ENCODE measurements at regions not wholly inside any gene's neighbourhood (a gene's known extent, or its start where the extent isn't known, plus 50 kb on each side); places are given as distances from the start of the nearest gene placed in this dataset.
"Not testable (repeated sequence)": the region's sequence is repeated elsewhere in the genome, so short reads cannot be mapped to it uniquely, and the experiment has no call there.

- Histone ChIP-seq H3K36me3 (no peaks in the 10 kb centered on the region), H3K4me1 (ENCODE audit: low read depth) (no peaks in the 10 kb centered on the region), H3K9me3 (ENCODE audit: low read depth) (no peaks in the 10 kb centered on the region), H3K27ac (no peak overlapping the region), H3K27me3 (no peaks in the 10 kb centered on the region), H3K4me3 (no peak overlapping the region)
- no peak for DNase-seq (ENCODE audit: low read depth in 1 of 2, low spot score in 1 of 2)
- no peak for TF ChIP-seq CTCF (IDR thresholded peaks at IDR 0.05; ENCODE audit: low read depth, low read length)
These were observed 138.1 kb upstream of the RAG2 start for GRCh38 chr11:36736103-36736502.

- not testable (repeated sequence) for H3K4me1 ChIP-seq (ENCODE audit: low read depth); H3K27me3 ChIP-seq; H3K36me3 ChIP-seq; H3K27ac ChIP-seq; H3K9me3 ChIP-seq (ENCODE audit: low read depth); H3K4me3 ChIP-seq; DNase-seq (ENCODE audit: low read depth in 1 of 2, low spot score in 1 of 2)
These were observed 135.7 kb upstream of the RAG2 start for GRCh38 chr11:36733721-36734120.

- H3K36me3 ChIP-seq: no peaks in the 10 kb centered on the region
- no peak overlapping the region for H3K27ac ChIP-seq
- TF ChIP-seq CTCF (IDR thresholded peaks at IDR 0.05; ENCODE audit: low read depth, low read length): no peak
- H3K4me1 ChIP-seq (ENCODE audit: low read depth): no peaks in the 10 kb centered on the region
- H3K4me3 ChIP-seq: no peak overlapping the region
- no peaks in the 10 kb centered on the region for H3K9me3 ChIP-seq (ENCODE audit: low read depth)
- DNase-seq (ENCODE audit: low read depth in 1 of 2, low spot score in 1 of 2): no peak
- H3K27me3 ChIP-seq: no peaks in the 10 kb centered on the region
These were observed 132.7 kb upstream of the RAG2 start for GRCh38 chr11:36730761-36731160.

- no peaks in the 10 kb centered on the region for H3K9me3 ChIP-seq (ENCODE audit: low read depth)
- DNase-seq (ENCODE audit: low read depth in 1 of 2, low spot score in 1 of 2): no peak
- H3K36me3 ChIP-seq: no peaks in the 10 kb centered on the region
- no peak overlapping the region for H3K27ac ChIP-seq
- no peaks in the 10 kb centered on the region for H3K27me3 ChIP-seq
- no peak overlapping the region for H3K4me3 ChIP-seq
- no peak for TF ChIP-seq CTCF (IDR thresholded peaks at IDR 0.05; ENCODE audit: low read depth, low read length)
- no peaks in the 10 kb centered on the region for H3K4me1 ChIP-seq (ENCODE audit: low read depth)
These were observed 131.8 kb upstream of the RAG2 start for GRCh38 chr11:36729825-36730224.

GRCh38 chr11:36726420-36726819, 128.4 kb upstream of the RAG2 start:
- no peaks in the 10 kb centered on the region for H3K27me3 ChIP-seq
- DNase-seq (ENCODE audit: low read depth in 1 of 2, low spot score in 1 of 2): no peak
- no peaks in the 10 kb centered on the region for H3K4me1 ChIP-seq (ENCODE audit: low read depth)
- TF ChIP-seq CTCF (IDR thresholded peaks at IDR 0.05; ENCODE audit: low read depth, low read length): no peak
- no peaks in the 10 kb centered on the region for H3K9me3 ChIP-seq (ENCODE audit: low read depth)
- no peak overlapping the region for H3K4me3 ChIP-seq
- H3K36me3 ChIP-seq: no peaks in the 10 kb centered on the region
- H3K27ac ChIP-seq: no peak overlapping the region

GRCh38 chr11:36724742-36725385, 126.8 kb upstream of the RAG2 start:
- H3K36me3 ChIP-seq: no peaks in the 10 kb centered on the region
- H3K4me3 ChIP-seq: no peak overlapping the region
- no peak overlapping the region for H3K27ac ChIP-seq
- TF ChIP-seq CTCF (IDR thresholded peaks at IDR 0.05; ENCODE audit: low read depth, low read length): no peak
- no peaks in the 10 kb centered on the region for H3K4me1 ChIP-seq (ENCODE audit: low read depth)
- no peak for DNase-seq (ENCODE audit: low read depth in 1 of 2, low spot score in 1 of 2)
- no peaks in the 10 kb centered on the region for H3K27me3 ChIP-seq
- no peaks in the 10 kb centered on the region for H3K9me3 ChIP-seq (ENCODE audit: low read depth)
